Stimulated activated naive CD8-positive, alpha-beta T cell treated with anti-CD3 and anti-CD28 coated beads, Interleukin-15, amount 100 ng/mL, for 72 hours (primary cell): ENCODE measurements at regions not wholly inside any gene's neighbourhood (a gene's known extent, or its start where the extent isn't known, plus 50 kb on each side); places are given as distances from the start of the nearest gene placed in this dataset.

Experiments used
- ATAC-seq: fragments of 150-1000 bp; cut with Tn5 transposase; 2 replicates; pipeline ENCODE4 v1.10.0; 2021; ENCODE audit warnings: mild to moderate bottlenecking, moderate library complexity
- DNase-seq, 2 donors: peaks; one replicate each; pipeline ENCODE4 v3.0.0; 2021 to 2022
- H3K27ac Mint-ChIP-seq, 2 donors: one replicate each; pipeline ENCODE4 v1.8.0; 2022; ENCODE audit warnings: mild to moderate bottlenecking in 2 of 2, mixed read lengths in 2 of 2, moderate library complexity in 2 of 2
- H3K27me3 Mint-ChIP-seq: one replicate; pipeline ENCODE4 v1.8.0; 2022; ENCODE audit warnings: mixed read lengths
- H3K4me1 Mint-ChIP-seq: one replicate; pipeline ENCODE4 v1.8.0; 2022; ENCODE audit warnings: mild to moderate bottlenecking, mixed read lengths
- H3K4me3 Mint-ChIP-seq, 2 donors: one replicate each; pipeline ENCODE4 v1.8.0; 2022; ENCODE audit warnings: mild to moderate bottlenecking in 2 of 2, mixed read lengths in 2 of 2, moderate library complexity in 1 of 2
- H3K9me3 Mint-ChIP-seq, 2 donors: one replicate each; pipeline ENCODE4 v1.8.0; 2022; ENCODE audit warnings: mixed read lengths in 2 of 2

GRCh38 chr2:205885492-205886099 lies 200.4 kb downstream of the INO80D start:
- peaks cover 6% of the 10 kb centered on the region for H3K4me1 Mint-ChIP-seq
- DNase-seq (peak; percentile 52 to 58), ATAC-seq (peak; percentile 62)
- no peaks in the 10 kb centered on the region for H3K9me3 Mint-ChIP-seq
- H3K4me3 Mint-ChIP-seq = no peak overlapping the region
- H3K27me3 Mint-ChIP-seq = peaks cover 37% of the 10 kb centered on the region
- H3K27ac Mint-ChIP-seq = no peak overlapping the region

DNA sequence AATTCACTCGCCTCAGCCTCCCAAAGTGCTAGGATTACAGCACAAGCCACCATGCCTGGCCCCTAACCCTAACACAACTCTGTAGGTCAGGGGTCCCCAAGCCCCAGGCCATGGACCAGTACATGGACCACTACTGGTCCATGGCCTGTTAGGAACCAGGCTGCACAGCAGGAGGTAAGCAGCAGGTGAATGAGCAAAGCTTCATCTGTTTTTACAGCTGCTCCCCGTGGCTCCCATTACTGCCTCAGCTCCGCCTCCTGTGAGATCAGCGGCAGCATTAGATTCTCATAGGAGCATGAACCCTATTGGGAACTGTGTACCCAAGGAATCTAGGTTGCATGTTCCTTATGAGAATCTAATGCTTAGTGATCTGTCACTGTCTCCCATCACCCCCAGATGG lies 201.7 kb downstream of the NRP2 start:
- no peak for DNase-seq
- peaks cover 53% of the 10 kb centered on the region for H3K27me3 Mint-ChIP-seq
- no peak overlapping the region for H3K27ac Mint-ChIP-seq
- peaks cover 6% of the 10 kb centered on the region for H3K4me1 Mint-ChIP-seq
- H3K4me3 Mint-ChIP-seq = no peak overlapping the region
- ATAC-seq = no peak
- no peaks in the 10 kb centered on the region for H3K9me3 Mint-ChIP-seq

GRCh38 chr2:205882806-205883425 lies 200.6 kb downstream of the NRP2 start:
- no peak for DNase-seq
- no peak for ATAC-seq
- peaks cover 6% of the 10 kb centered on the region for H3K4me1 Mint-ChIP-seq
- no peak overlapping the region for H3K27ac Mint-ChIP-seq
- H3K4me3 Mint-ChIP-seq = no peak overlapping the region
- peaks cover 57% of the 10 kb centered on the region for H3K27me3 Mint-ChIP-seq
- H3K9me3 Mint-ChIP-seq = no peaks in the 10 kb centered on the region

GRCh38 chr2:205880048-205880447 lies 197.7 kb downstream of the NRP2 start:
- H3K27ac Mint-ChIP-seq = no peak overlapping the region
- H3K4me1 Mint-ChIP-seq = no peaks in the 10 kb centered on the region
- H3K4me3 Mint-ChIP-seq = no peak overlapping the region
- H3K27me3 Mint-ChIP-seq = peaks cover 44% of the 10 kb centered on the region
- DNase-seq (no peak), ATAC-seq (no peak)
- no peaks in the 10 kb centered on the region for H3K9me3 Mint-ChIP-seq

GRCh38 chr2:205878999-205879762 lies 196.9 kb downstream of the NRP2 start:
- Mint-ChIP-seq H3K27me3 (peaks cover 36% of the 10 kb centered on the region), H3K27ac (no peak overlapping the region), H3K9me3 (no peaks in the 10 kb centered on the region), H3K4me1 (no peaks in the 10 kb centered on the region), H3K4me3 (no peak overlapping the region)
- DNase-seq = no peak
- no peak for ATAC-seq

- no peaks in the 10 kb centered on the region for H3K4me1 Mint-ChIP-seq
Measured at GRCh38 chr2:205877496-205877895, 195.2 kb downstream of the NRP2 start.

GRCh38 chr2:205876127-205876526 lies 193.8 kb downstream of the NRP2 start:
- no peak overlapping the region for H3K4me3 Mint-ChIP-seq
- H3K27me3 Mint-ChIP-seq = peaks cover 42% of the 10 kb centered on the region
- DNase-seq = no peak
- ATAC-seq = no peak
- no peak overlapping the region for H3K27ac Mint-ChIP-seq
- H3K4me1 Mint-ChIP-seq = no peaks in the 10 kb centered on the region
- H3K9me3 Mint-ChIP-seq = no peaks in the 10 kb centered on the region

More at GRCh38 chr2:205877496-205877895, 195.2 kb downstream of the NRP2 start:
- DNase-seq (no peak), ATAC-seq (no peak)
- Mint-ChIP-seq H3K27ac (no peak overlapping the region), H3K4me3 (no peak overlapping the region), H3K9me3 (no peaks in the 10 kb centered on the region), H3K27me3 (peaks cover 39% of the 10 kb centered on the region)

GRCh38 chr2:205872716-205873115 lies 190.4 kb downstream of the NRP2 start:
- H3K4me3 Mint-ChIP-seq = no peak overlapping the region
- peaks cover 33% of the 10 kb centered on the region for H3K27me3 Mint-ChIP-seq
- H3K4me1 Mint-ChIP-seq = peaks cover 19% of the 10 kb centered on the region
- ATAC-seq (no peak), DNase-seq (no peak)
- H3K27ac Mint-ChIP-seq = peak overlapping the region in 1 of 2 donors; percentile 51
- H3K9me3 Mint-ChIP-seq = no peaks in the 10 kb centered on the region

- DNase-seq = no peak
- H3K27me3 Mint-ChIP-seq = peaks cover 59% of the 10 kb centered on the region
- no peak overlapping the region for H3K27ac Mint-ChIP-seq
- H3K9me3 Mint-ChIP-seq = no peaks in the 10 kb centered on the region
- H3K4me3 Mint-ChIP-seq = peak overlapping the region; percentile 9 to 28
- peaks cover 20% of the 10 kb centered on the region for H3K4me1 Mint-ChIP-seq
- ATAC-seq = no peak
Measured at GRCh38 chr2:205869439-205869838, 187.1 kb downstream of the NRP2 start.

- peaks cover 20% of the 10 kb centered on the region for H3K4me1 Mint-ChIP-seq
- DNase-seq (peak; percentile 42 to 69), ATAC-seq (peak; percentile 95)
- H3K9me3 Mint-ChIP-seq = no peaks in the 10 kb centered on the region
- H3K27me3 Mint-ChIP-seq = peaks cover 63% of the 10 kb centered on the region
- peak overlapping the region in 1 of 2 donors; percentile 65 for H3K27ac Mint-ChIP-seq
- H3K4me3 Mint-ChIP-seq = peak overlapping the region; percentile 44 to 51
Measured at GRCh38 chr2:205868773-205869333, 186.6 kb downstream of the NRP2 start.

DNA sequence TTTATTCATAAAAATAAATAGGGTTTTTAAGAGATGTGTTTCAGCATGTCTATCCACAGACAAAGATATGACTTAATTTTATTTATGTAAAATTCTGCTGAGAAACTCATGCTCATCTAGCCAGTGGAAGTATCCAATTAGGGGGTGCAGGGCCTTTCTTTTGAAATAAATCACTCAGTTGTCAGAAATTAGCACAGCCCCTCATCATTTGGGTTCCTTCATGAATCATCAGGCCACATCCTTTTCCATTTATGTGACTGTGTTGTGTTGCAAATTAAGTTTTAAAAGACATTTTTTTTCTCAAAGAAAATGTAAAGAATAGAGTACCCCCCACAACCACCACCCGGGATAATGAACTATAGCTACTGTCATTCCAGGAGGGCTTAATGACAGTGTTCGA lies 185.8 kb downstream of the NRP2 start:
- Mint-ChIP-seq H3K27me3 (peaks cover 70% of the 10 kb centered on the region), H3K9me3 (no peaks in the 10 kb centered on the region), H3K4me1 (peaks cover 20% of the 10 kb centered on the region), H3K4me3 (peak overlapping the region in 1 of 2 donors; percentile 44), H3K27ac (no peak overlapping the region)
- peak in 1 of 2 donors; percentile 10 for DNase-seq
- ATAC-seq = peak; percentile 67

- DNase-seq (no peak), ATAC-seq (no peak)
- no peak overlapping the region for H3K27ac Mint-ChIP-seq
- H3K27me3 Mint-ChIP-seq = peaks cover 66% of the 10 kb centered on the region
- H3K4me3 Mint-ChIP-seq = no peak overlapping the region
- H3K4me1 Mint-ChIP-seq = peaks cover 20% of the 10 kb centered on the region
- no peaks in the 10 kb centered on the region for H3K9me3 Mint-ChIP-seq
Measured at GRCh38 chr2:205867371-205867770, 185.1 kb downstream of the NRP2 start.

DNA sequence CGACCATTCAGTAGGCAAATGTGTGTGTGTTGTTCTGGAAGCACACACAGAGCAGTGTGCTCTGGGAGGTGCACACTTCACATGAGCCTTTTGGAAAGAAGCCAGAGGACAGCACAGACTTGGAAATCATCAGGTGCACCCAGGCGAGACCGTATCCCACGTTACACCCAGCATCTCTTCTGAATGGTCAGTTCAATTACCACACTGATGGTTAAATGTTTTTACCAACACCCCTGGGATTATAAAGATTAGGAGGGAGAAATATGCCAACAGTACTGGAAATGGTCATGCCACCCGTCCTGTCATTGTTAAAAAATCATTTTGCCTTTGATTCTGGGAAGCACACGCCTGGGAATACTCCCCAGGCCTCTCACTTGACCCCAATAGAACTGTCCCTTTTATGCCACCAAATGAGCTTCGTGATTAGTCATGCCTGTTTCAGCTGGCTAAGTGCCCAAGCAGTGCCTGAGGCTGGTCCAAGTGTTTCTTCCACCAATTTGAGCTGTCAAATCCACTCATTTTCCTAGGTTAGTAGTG lies 183.7 kb downstream of the NRP2 start:
- no peaks in the 10 kb centered on the region for H3K9me3 Mint-ChIP-seq
- no peak overlapping the region for H3K4me3 Mint-ChIP-seq
- peaks cover 20% of the 10 kb centered on the region for H3K4me1 Mint-ChIP-seq
- no peak overlapping the region for H3K27ac Mint-ChIP-seq
- DNase-seq = no peak
- peaks cover 52% of the 10 kb centered on the region for H3K27me3 Mint-ChIP-seq
- ATAC-seq = no peak

- no peak overlapping the region for H3K4me3 Mint-ChIP-seq
- DNase-seq = no peak
- ATAC-seq = no peak
Measured at GRCh38 chr2:205865056-205865455, 182.8 kb downstream of the NRP2 start.

GRCh38 chr2:205864491-205864890 lies 182.2 kb downstream of the NRP2 start:
- no peak overlapping the region for H3K4me3 Mint-ChIP-seq
- DNase-seq (no peak), ATAC-seq (no peak)
- peaks cover 54% of the 10 kb centered on the region for H3K27me3 Mint-ChIP-seq
- peaks cover 19% of the 10 kb centered on the region for H3K4me1 Mint-ChIP-seq
- no peak overlapping the region for H3K27ac Mint-ChIP-seq
- no peaks in the 10 kb centered on the region for H3K9me3 Mint-ChIP-seq

More at GRCh38 chr2:205865056-205865455, 182.8 kb downstream of the NRP2 start:
- H3K27ac Mint-ChIP-seq = no peak overlapping the region
- H3K27me3 Mint-ChIP-seq = peaks cover 53% of the 10 kb centered on the region
- peaks cover 20% of the 10 kb centered on the region for H3K4me1 Mint-ChIP-seq
- no peaks in the 10 kb centered on the region for H3K9me3 Mint-ChIP-seq
